ENCODE measurements at regions not wholly inside any gene's neighbourhood (a gene's known extent, or its start where the extent isn't known, plus 50 kb on each side); places are given as distances from the start of the nearest gene placed in this dataset.

GRCh38 chr6:19991176-19991575, 154.0 kb downstream of the ID4 start:
- TF ChIP-seq ZFX (IDR thresholded peaks at IDR 0.05): no peak
- no peak for TF ChIP-seq CTCF (conservative IDR thresholded peaks at IDR 0.05)
- H3K27ac ChIP-seq: no peak overlapping the region

- TF ChIP-seq CTCF (conservative IDR thresholded peaks at IDR 0.05): no peak
- no peak overlapping the region for H3K27ac ChIP-seq
Observed at GRCh38 chr6:19994909-19995308, 157.7 kb downstream of the ID4 start.

- H3K27ac ChIP-seq: no peak overlapping the region
- TF ChIP-seq CTCF (conservative IDR thresholded peaks at IDR 0.05) (no peak), ZFX (IDR thresholded peaks at IDR 0.05) (no peak)
Observed at GRCh38 chr6:19995575-19996257, 158.5 kb downstream of the ID4 start.

- H3K27ac ChIP-seq: no peak overlapping the region
- no peak for TF ChIP-seq ZFX (IDR thresholded peaks at IDR 0.05)
- TF ChIP-seq CTCF (conservative IDR thresholded peaks at IDR 0.05): no peak
Observed at GRCh38 chr6:19997104-19997503, 159.9 kb downstream of the ID4 start.

GRCh38 chr6:19998541-19998940, 161.4 kb downstream of the ID4 start:
- TF ChIP-seq ZFX (IDR thresholded peaks at IDR 0.05) (no peak), CTCF (conservative IDR thresholded peaks at IDR 0.05) (no peak)

GRCh38 chr6:19999319-20000191, 162.4 kb downstream of the ID4 start:
- TF ChIP-seq CTCF (conservative IDR thresholded peaks at IDR 0.05): no peak
- no peak for TF ChIP-seq ZFX (IDR thresholded peaks at IDR 0.05)
- no peak overlapping the region for H3K27ac ChIP-seq

More at GRCh38 chr6:19998541-19998940, 161.4 kb downstream of the ID4 start:
- no peak overlapping the region for H3K27ac ChIP-seq

- H3K27ac ChIP-seq: no peak overlapping the region
- TF ChIP-seq ZFX (IDR thresholded peaks at IDR 0.05) (no peak), CTCF (conservative IDR thresholded peaks at IDR 0.05) (no peak)
Observed at GRCh38 chr6:20001286-20001685, 164.1 kb downstream of the ID4 start.

Measured in C4-2B (cell line).